Mesenchymal stem cell (in vitro differentiated cells and primary cell): ENCODE measurements at regions not wholly inside any gene's neighbourhood (a gene's known extent, or its start where the extent isn't known, plus 50 kb on each side); places are given as distances from the start of the nearest gene placed in this dataset.

Experiments used
- DNase-seq: peaks from one replicate; pipeline ENCODE4 v3.0.0-alpha.2; 2013
- H2AFZ ChIP-seq: one replicate; pipeline ENCODE4 v1.6.1; 2013; ENCODE audit warnings: low read depth, mild to moderate bottlenecking, control low read depth, inconsistent platforms, low read length, moderate library complexity
- H2AK5ac ChIP-seq: 2 replicates; pipeline ENCODE4 v1.6.1; 2013; ENCODE audit warnings: low read length, moderate library complexity, mild to moderate bottlenecking, inconsistent platforms; ENCODE audit not compliant: severe bottlenecking
- H2BK120ac ChIP-seq: one replicate; pipeline ENCODE4 v1.6.1; 2013; ENCODE audit warnings: low read depth, mild to moderate bottlenecking, inconsistent platforms, low read length, moderate library complexity
- H2BK12ac ChIP-seq, 2 experiments: one replicate each; pipeline ENCODE4 v1.6.1; 2013; ENCODE audit warnings: inconsistent platforms in 2 of 2, low read length in 2 of 2, mild to moderate bottlenecking in 2 of 2, moderate library complexity in 2 of 2, control low read depth in 1 of 2
- H2BK15ac ChIP-seq: one replicate; pipeline ENCODE4 v1.6.1; 2013; ENCODE audit warnings: mild to moderate bottlenecking, low read depth, inconsistent platforms; ENCODE audit not compliant: poor library complexity, severe bottlenecking
- H2BK5ac ChIP-seq: 2 replicates; pipeline ENCODE4 v1.6.1; 2013; ENCODE audit warnings: low read depth, mild to moderate bottlenecking, low read length, control low read depth, inconsistent platforms; ENCODE audit not compliant: poor library complexity, severe bottlenecking
- H3K14ac ChIP-seq, 2 experiments: one replicate each; pipeline ENCODE4 v1.6.1; 2013; ENCODE audit warnings: inconsistent platforms in 2 of 2, low read length in 2 of 2, control low read depth in 1 of 2, mild to moderate bottlenecking in 1 of 2, moderate library complexity in 1 of 2
- H3K18ac ChIP-seq, 2 experiments: one replicate each; pipeline ENCODE4 v1.6.1; 2013; ENCODE audit warnings: inconsistent platforms in 2 of 2, low read length in 2 of 2, control low read depth in 1 of 2, low read depth in 1 of 2, mild to moderate bottlenecking in 1 of 2
- H3K23ac ChIP-seq, 2 experiments: one replicate each; pipeline ENCODE4 v1.6.1; 2013; ENCODE audit warnings: inconsistent platforms in 2 of 2, low read length in 2 of 2, mild to moderate bottlenecking in 2 of 2, moderate library complexity in 2 of 2, control low read depth in 1 of 2
- H3K27ac ChIP-seq: 2 replicates; pipeline ENCODE4 v1.5.1; 2013; ENCODE audit warnings: mild to moderate bottlenecking, moderate library complexity, low read length, control low read depth, inconsistent platforms; ENCODE audit not compliant: poor library complexity, severe bottlenecking
- H3K27me3 ChIP-seq, 2 experiments: 2 replicates each; pipeline versions ENCODE4 v1.6.1 to v1.7.0; 2013; ENCODE audit warnings: low read length in 2 of 2, mild to moderate bottlenecking in 2 of 2, moderate library complexity in 2 of 2, control low read depth in 1 of 2, inconsistent platforms in 1 of 2; ENCODE audit not compliant: control insufficient read depth in 1 of 2, insufficient read depth in 1 of 2
- H3K36me3 ChIP-seq, 2 experiments: 2 replicates each; pipeline versions ENCODE4 v1.6.1 to v1.7.0; 2013; ENCODE audit warnings: low read length in 2 of 2, control low read depth in 1 of 2, inconsistent platforms in 1 of 2, low read depth in 1 of 2, mild to moderate bottlenecking in 1 of 2; ENCODE audit not compliant: insufficient read depth in 2 of 2, control insufficient read depth in 1 of 2
- H3K4ac ChIP-seq, 2 experiments: one replicate each; pipeline ENCODE4 v1.6.1; 2013; ENCODE audit warnings: inconsistent platforms in 2 of 2, low read length in 2 of 2, mild to moderate bottlenecking in 2 of 2, moderate library complexity in 2 of 2, control low read depth in 1 of 2, low read depth in 1 of 2
- H3K4me1 ChIP-seq: 2 replicates; pipeline ENCODE4 v1.6.1; 2013; ENCODE audit warnings: low read depth, low read length, control low read depth; ENCODE audit not compliant: control insufficient read depth, insufficient read depth
- H3K4me2 ChIP-seq: 2 replicates; pipeline ENCODE4 v1.6.1; 2013; ENCODE audit warnings: low read length, mild to moderate bottlenecking, inconsistent platforms; ENCODE audit not compliant: poor library complexity, severe bottlenecking
- H3K4me3 ChIP-seq, 2 experiments: 2 replicates each; pipeline versions ENCODE4 v1.5.1 to v1.7.0; 2013; ENCODE audit warnings: low read length in 2 of 2, mild to moderate bottlenecking in 2 of 2, control low read depth in 1 of 2, low read depth in 1 of 2; ENCODE audit not compliant: insufficient read depth in 1 of 2
- H3K79me1 ChIP-seq: replicated peaks from 2 replicates; pipeline ENCODE4 v1.6.1; 2013; ENCODE audit warnings: mild to moderate bottlenecking, control low read depth, low read length, inconsistent platforms; ENCODE audit not compliant: poor library complexity, severe bottlenecking
- H3K9ac ChIP-seq: 2 replicates; pipeline ENCODE4 v1.7.0; 2013; ENCODE audit warnings: mild to moderate bottlenecking, low read length, moderate library complexity
- H3K9me3 ChIP-seq: 2 replicates; pipeline ENCODE4 v1.7.0; 2013; ENCODE audit warnings: mild to moderate bottlenecking, low read length; ENCODE audit not compliant: control insufficient read depth
- H4K8ac ChIP-seq: one replicate; pipeline ENCODE4 v1.6.1; 2013; ENCODE audit warnings: inconsistent platforms, mild to moderate bottlenecking, low read length, moderate library complexity
- H4K91ac ChIP-seq: one replicate; pipeline ENCODE4 v1.6.1; 2013; ENCODE audit warnings: mild to moderate bottlenecking, low read length, inconsistent platforms
- WGBS: methylation state at CpG from one replicate; pipeline ENCODE4 v1.1.7; 2013; ENCODE audit warnings: mixed read lengths; 5-methylcytosine and 5-hydroxymethylcytosine counted together

DNA sequence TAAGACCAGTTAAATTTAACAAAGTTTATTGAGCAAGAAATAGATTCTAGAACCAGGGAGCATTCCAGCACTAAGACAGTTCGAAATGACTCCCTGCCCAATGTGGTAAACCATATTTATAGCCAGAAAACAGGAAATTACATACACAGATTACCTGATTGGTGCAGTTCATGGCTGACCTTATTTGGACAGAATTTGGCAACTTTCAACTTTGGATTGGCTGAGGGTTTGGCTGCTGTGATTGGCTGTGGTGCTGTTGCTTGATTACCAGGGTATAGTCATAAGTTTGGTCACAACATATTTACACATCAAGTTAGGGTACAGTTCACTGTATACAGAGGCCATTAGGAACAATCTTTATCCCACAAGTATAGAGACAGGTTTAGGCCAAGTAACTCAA lies 984.8 kb upstream of the MIR17HG start:
- H3K23ac ChIP-seq = no peak overlapping the region
- DNase-seq = peak; percentile 4

DNA sequence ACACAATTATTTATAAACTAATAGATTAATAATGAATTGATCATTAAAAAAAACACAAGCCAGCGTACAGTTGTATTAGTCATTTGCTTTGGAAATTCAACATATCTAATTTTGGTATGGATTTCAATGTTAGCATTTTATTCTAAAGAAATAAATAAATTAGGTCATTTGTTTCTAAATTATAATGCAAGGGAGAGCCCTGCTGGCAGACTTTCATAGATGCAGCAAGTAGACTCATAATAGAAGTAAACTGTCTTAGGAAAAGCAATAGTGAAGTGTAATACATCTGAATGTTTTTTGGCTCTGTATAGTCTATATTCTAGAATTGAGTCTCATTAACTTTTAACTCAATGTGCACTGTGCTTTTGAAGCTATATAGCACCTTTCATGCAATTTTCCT lies 982.4 kb upstream of the MIR17HG start:
- no peak overlapping the region for H2BK120ac ChIP-seq
- H3K9me3 ChIP-seq = no peaks in the 10 kb centered on the region
- no peak overlapping the region for H2AK5ac ChIP-seq
- H3K36me3 ChIP-seq = no peaks in the 10 kb centered on the region
- H3K14ac ChIP-seq = no peak overlapping the region
- no peak overlapping the region for H2BK15ac ChIP-seq
- H3K4me2 ChIP-seq = no peak overlapping the region
- no peak overlapping the region for H3K27ac ChIP-seq
- no peak overlapping the region for H3K18ac ChIP-seq
- no peak overlapping the region for H4K91ac ChIP-seq
- H3K79me1 ChIP-seq = no peaks in the 10 kb centered on the region
- no peak overlapping the region for H3K4ac ChIP-seq
- H2AFZ ChIP-seq = no peak overlapping the region
- no peak overlapping the region for H3K23ac ChIP-seq
- no peaks in the 10 kb centered on the region for H3K4me1 ChIP-seq
- no peak overlapping the region for H2BK12ac ChIP-seq
- DNase-seq = peak; percentile 14
- H3K27me3 ChIP-seq = no peaks in the 10 kb centered on the region
- no peak overlapping the region for H2BK5ac ChIP-seq
- no CpG with 5 or more reads among the region's 1 CpG for WGBS
- H4K8ac ChIP-seq = no peak overlapping the region
- H3K4me3 ChIP-seq = no peak overlapping the region
- H3K9ac ChIP-seq = no peak overlapping the region

More for the DNA sequence above, 984.8 kb upstream of the MIR17HG start:
- H3K27ac ChIP-seq = no peak overlapping the region
- no peak overlapping the region for H2BK120ac ChIP-seq
- no peak overlapping the region for H4K8ac ChIP-seq
- H2BK15ac ChIP-seq = no peak overlapping the region
- H2BK12ac ChIP-seq = no peak overlapping the region
- H3K14ac ChIP-seq = no peak overlapping the region
- H2AK5ac ChIP-seq = no peak overlapping the region
- no peak overlapping the region for H3K9ac ChIP-seq
- no peak overlapping the region for H3K4me3 ChIP-seq
- no peak overlapping the region for H2BK5ac ChIP-seq
- WGBS = 67% methylated on average over 1 of the region's 1 CpG
- H3K36me3 ChIP-seq = no peaks in the 10 kb centered on the region
- H3K79me1 ChIP-seq = no peaks in the 10 kb centered on the region
- H3K27me3 ChIP-seq = no peaks in the 10 kb centered on the region
- H3K4me1 ChIP-seq = no peaks in the 10 kb centered on the region
- no peak overlapping the region for H4K91ac ChIP-seq
- H2AFZ ChIP-seq = no peak overlapping the region
- no peak overlapping the region for H3K4me2 ChIP-seq
- no peak overlapping the region for H3K18ac ChIP-seq
- H3K9me3 ChIP-seq = no peaks in the 10 kb centered on the region
- no peak overlapping the region for H3K4ac ChIP-seq

DNA sequence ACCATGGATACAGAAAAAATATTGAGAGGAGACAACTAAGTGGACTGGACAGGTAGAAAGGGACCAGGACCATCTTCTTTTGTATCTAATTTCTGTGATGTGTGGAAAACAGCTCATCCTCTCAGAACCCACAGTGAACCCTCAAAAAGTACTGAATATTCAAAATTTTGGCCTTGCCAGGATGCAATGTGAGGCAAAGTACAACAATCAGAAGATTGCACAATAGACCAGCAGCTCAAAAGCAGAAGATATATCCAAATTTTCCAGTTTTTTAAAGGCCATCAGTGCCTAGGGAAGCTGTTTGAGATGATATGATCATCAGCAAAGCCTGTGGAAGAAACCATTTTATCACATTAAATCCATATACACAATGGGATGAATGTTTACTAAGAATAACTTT lies 973.3 kb upstream of the MIR17HG start:
- Histone ChIP-seq H2BK12ac (no peak overlapping the region), H3K9ac (no peak overlapping the region), H3K27me3 (no peaks in the 10 kb centered on the region), H4K8ac (no peak overlapping the region), H3K4me3 (no peak overlapping the region), H3K36me3 (no peaks in the 10 kb centered on the region), H2BK5ac (no peak overlapping the region), H3K27ac (no peak overlapping the region), H2AFZ (no peak overlapping the region), H4K91ac (no peak overlapping the region), H3K79me1 (no peaks in the 10 kb centered on the region), H3K4ac (no peak overlapping the region), H2AK5ac (no peak overlapping the region), H3K14ac (no peak overlapping the region), H3K9me3 (no peaks in the 10 kb centered on the region), H2BK15ac (no peak overlapping the region), H3K18ac (no peak overlapping the region), H3K4me2 (no peak overlapping the region), H3K4me1 (no peaks in the 10 kb centered on the region), H3K23ac (no peak overlapping the region), H2BK120ac (no peak overlapping the region)
- DNase-seq = no peak

DNA sequence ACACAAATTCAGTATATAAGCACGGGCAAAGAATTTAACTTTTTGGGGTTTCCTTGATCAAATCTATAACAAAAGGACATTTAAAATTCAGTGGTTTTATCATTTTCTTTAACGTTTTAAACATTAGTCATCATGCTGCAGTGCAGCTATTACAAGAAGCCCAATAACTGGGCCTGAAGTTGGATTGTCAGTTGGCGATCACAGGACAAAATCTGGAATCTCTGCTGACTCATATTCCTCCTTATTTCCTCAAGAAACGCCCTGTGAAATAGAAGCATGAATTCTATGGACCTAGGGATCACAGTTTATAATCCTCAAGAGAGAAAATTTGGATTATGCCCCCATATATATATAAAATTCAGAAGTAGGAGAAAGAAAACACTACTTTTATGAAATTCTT lies 971.6 kb upstream of the MIR17HG start:
- no peak overlapping the region for H2BK120ac ChIP-seq
- no peak overlapping the region for H3K4ac ChIP-seq
- H4K8ac ChIP-seq = no peak overlapping the region
- H2AFZ ChIP-seq = no peak overlapping the region
- no peak overlapping the region for H4K91ac ChIP-seq
- H3K79me1 ChIP-seq = no peaks in the 10 kb centered on the region
- no peaks in the 10 kb centered on the region for H3K36me3 ChIP-seq
- 85% methylated on average over 3 of the region's 4 CpGs for WGBS
- no peak overlapping the region for H3K18ac ChIP-seq
- no peak for DNase-seq
- H2BK15ac ChIP-seq = no peak overlapping the region
- no peak overlapping the region for H2BK12ac ChIP-seq
- H3K14ac ChIP-seq = no peak overlapping the region
- H2BK5ac ChIP-seq = no peak overlapping the region
- no peak overlapping the region for H3K4me3 ChIP-seq
- H3K4me1 ChIP-seq = no peaks in the 10 kb centered on the region
- no peaks in the 10 kb centered on the region for H3K27me3 ChIP-seq
- H3K23ac ChIP-seq = no peak overlapping the region
- no peak overlapping the region for H3K4me2 ChIP-seq
- no peak overlapping the region for H3K27ac ChIP-seq
- no peaks in the 10 kb centered on the region for H3K9me3 ChIP-seq
- no peak overlapping the region for H3K9ac ChIP-seq
- no peak overlapping the region for H2AK5ac ChIP-seq
